Osteoblast (primary cell): ENCODE measurements at regions not wholly inside any gene's neighbourhood (a gene's known extent, or its start where the extent isn't known, plus 50 kb on each side); places are given as distances from the start of the nearest gene placed in this dataset.

ENCODE experiments used
- DNase-seq: peaks from one replicate; pipeline ENCODE4 v3.0.0; 2011; ENCODE audit warnings: low spot score, mixed read lengths; ENCODE audit not compliant: insufficient read length; ENCODE audit errors: missing footprints
- H2AFZ ChIP-seq: 2 replicates; pipeline ENCODE4 v1.6.0; 2011; ENCODE audit warnings: mild to moderate bottlenecking, low read length
- H3K27ac ChIP-seq: 2 replicates; pipeline ENCODE4 v1.5.1; 2011; ENCODE audit warnings: mild to moderate bottlenecking, low read depth, low read length, moderate library complexity
- H3K27me3 ChIP-seq: 2 replicates; pipeline ENCODE4 v1.6.0; 2012; ENCODE audit warnings: mild to moderate bottlenecking, control low read depth, inconsistent platforms, low read length, moderate library complexity; ENCODE audit not compliant: insufficient read depth
- H3K36me3 ChIP-seq: 2 replicates; pipeline ENCODE4 v1.5.1; 2011; ENCODE audit warnings: mild to moderate bottlenecking, low read length, control low read depth, moderate library complexity; ENCODE audit not compliant: insufficient read depth
- H3K4me1 ChIP-seq: 2 replicates; pipeline ENCODE4 v1.5.1; 2011; ENCODE audit warnings: mild to moderate bottlenecking, low read length, control low read depth, moderate library complexity; ENCODE audit not compliant: insufficient read depth
- H3K4me2 ChIP-seq: 2 replicates; pipeline ENCODE4 v1.6.0; 2011; ENCODE audit warnings: mild to moderate bottlenecking, low read length; ENCODE audit not compliant: insufficient read depth
- H3K4me3 ChIP-seq: fragments of 200-600 bp; sonication (generic); 3 replicates; pipeline ENCODE4 v1.5.1; 2012; ENCODE audit warnings: mild to moderate bottlenecking, low read length, inconsistent platforms; ENCODE audit not compliant: insufficient read depth
- H3K79me2 ChIP-seq: 2 replicates; pipeline ENCODE4 v1.6.0; 2012; ENCODE audit warnings: mild to moderate bottlenecking, low read length, control low read depth, inconsistent platforms; ENCODE audit not compliant: insufficient read depth
- H3K9me3 ChIP-seq: 2 replicates; pipeline ENCODE4 v1.5.1; 2011; ENCODE audit warnings: low read depth, low read length, control low read depth
- H4K20me1 ChIP-seq: 2 replicates; pipeline ENCODE4 v1.6.0; 2012; ENCODE audit warnings: mild to moderate bottlenecking, low read length, control low read depth; ENCODE audit not compliant: insufficient read depth
- CTCF ChIP-seq: IDR thresholded peaks from 2 replicates; pipeline ENCODE4 v1.5.1; 2011; ENCODE audit warnings: mild to moderate bottlenecking, low read depth, low read length, moderate library complexity; ENCODE audit errors: extremely low read depth

GRCh38 chr9:88813638-88814209 is 177.5 kb upstream of the S1PR3 start:
- no peaks in the 10 kb centered on the region for H3K79me2 ChIP-seq
- H4K20me1 ChIP-seq, result no peaks in the 10 kb centered on the region
- no peak for DNase-seq
- no peaks in the 10 kb centered on the region for H3K36me3 ChIP-seq
- H3K4me1 ChIP-seq, result peaks cover 51% of the 10 kb centered on the region
- TF ChIP-seq CTCF, result no peak
- no peaks in the 10 kb centered on the region for H3K27me3 ChIP-seq
- no peak overlapping the region for H3K27ac ChIP-seq
- no peak overlapping the region for H3K4me2 ChIP-seq
- H2AFZ ChIP-seq, result no peak overlapping the region
- no peak overlapping the region for H3K4me3 ChIP-seq
- no peaks in the 10 kb centered on the region for H3K9me3 ChIP-seq

- Histone ChIP-seq H3K79me2 (no peaks in the 10 kb centered on the region), H3K27me3 (no peaks in the 10 kb centered on the region), H3K4me3 (no peak overlapping the region), H3K27ac (peak overlapping the region; percentile 66), H3K36me3 (no peaks in the 10 kb centered on the region), H3K4me1 (peaks cover 59% of the 10 kb centered on the region), H4K20me1 (no peaks in the 10 kb centered on the region), H3K4me2 (peak overlapping the region; percentile 37), H2AFZ (no peak overlapping the region), H3K9me3 (no peaks in the 10 kb centered on the region)
- TF ChIP-seq CTCF, result no peak
- DNase-seq, result peak; percentile 93
Observed at GRCh38 chr9:88814577-88814976, 176.7 kb upstream of the S1PR3 start.

GRCh38 chr9:88816141-88816540 is 175.1 kb upstream of the S1PR3 start:
- H3K36me3 ChIP-seq, result no peaks in the 10 kb centered on the region
- DNase-seq, result peak; percentile 77
- H4K20me1 ChIP-seq, result no peaks in the 10 kb centered on the region
- TF ChIP-seq CTCF, result no peak
- H3K9me3 ChIP-seq, result no peaks in the 10 kb centered on the region
- H3K4me3 ChIP-seq, result no peak overlapping the region
- no peaks in the 10 kb centered on the region for H3K27me3 ChIP-seq
- H3K27ac ChIP-seq, result peak overlapping the region; percentile 50
- peaks cover 59% of the 10 kb centered on the region for H3K4me1 ChIP-seq
- peak overlapping the region; percentile 16 for H3K4me2 ChIP-seq
- H2AFZ ChIP-seq, result peak overlapping the region; percentile 21
- no peaks in the 10 kb centered on the region for H3K79me2 ChIP-seq

GRCh38 chr9:88816591-88816990 is 174.7 kb upstream of the S1PR3 start:
- Histone ChIP-seq H4K20me1 (no peaks in the 10 kb centered on the region), H3K4me3 (no peak overlapping the region), H3K36me3 (no peaks in the 10 kb centered on the region), H3K27me3 (no peaks in the 10 kb centered on the region), H3K27ac (peak overlapping the region; percentile 50), H3K79me2 (no peaks in the 10 kb centered on the region), H3K4me1 (peaks cover 59% of the 10 kb centered on the region), H3K4me2 (peak overlapping the region; percentile 16), H3K9me3 (no peaks in the 10 kb centered on the region), H2AFZ (no peak overlapping the region)
- no peak for DNase-seq
- no peak for TF ChIP-seq CTCF
